Activated T-helper 17 cell treated with anti-CD3 and anti-CD28 coated beads, Interleukin-2, amount 50 U/mL, for 72 hours (primary cell): ENCODE measurements at regions not wholly inside any gene's neighbourhood (a gene's known extent, or its start where the extent isn't known, plus 50 kb on each side); places are given as distances from the start of the nearest gene placed in this dataset.
"Not testable (repeated sequence)": the region's sequence is repeated elsewhere in the genome, so short reads cannot be mapped to it uniquely, and the experiment has no call there.

Source experiments
- ATAC-seq: fragments of 150-1000 bp; cut with Tn5 transposase; replicated peaks from 2 replicates; pipeline ENCODE4 v1.10.0; 2021; ENCODE audit warnings: mild to moderate bottlenecking, moderate library complexity
- H3K27ac Mint-ChIP-seq: one replicate; pipeline ENCODE4 v1.8.0; 2022; ENCODE audit warnings: mixed read lengths
- H3K27me3 Mint-ChIP-seq: one replicate; pipeline ENCODE4 v1.8.0; 2022; ENCODE audit warnings: mixed read lengths
- H3K36me3 Mint-ChIP-seq: one replicate; pipeline ENCODE4 v1.8.0; 2022; ENCODE audit warnings: low read depth, mild to moderate bottlenecking, mixed read lengths
- H3K4me1 Mint-ChIP-seq: one replicate; pipeline ENCODE4 v1.8.0; 2022; ENCODE audit warnings: mixed read lengths
- H3K4me3 Mint-ChIP-seq: one replicate; pipeline ENCODE4 v1.8.0; 2022; ENCODE audit warnings: mild to moderate bottlenecking, mixed read lengths
- H3K9me3 Mint-ChIP-seq: one replicate; pipeline ENCODE4 v1.8.0; 2022; ENCODE audit warnings: mixed read lengths

- H3K9me3 Mint-ChIP-seq: peaks cover 17% of the 10 kb centered on the region
- no peak for ATAC-seq
- H3K4me1 Mint-ChIP-seq: no peaks in the 10 kb centered on the region
- H3K27me3 Mint-ChIP-seq: no peaks in the 10 kb centered on the region
- no peak overlapping the region for H3K27ac Mint-ChIP-seq
- H3K4me3 Mint-ChIP-seq: no peak overlapping the region
- H3K36me3 Mint-ChIP-seq: no peaks in the 10 kb centered on the region
Measured at GRCh38 chr3:166013073-166013679, 176.0 kb upstream of the BCHE start.

DNA sequence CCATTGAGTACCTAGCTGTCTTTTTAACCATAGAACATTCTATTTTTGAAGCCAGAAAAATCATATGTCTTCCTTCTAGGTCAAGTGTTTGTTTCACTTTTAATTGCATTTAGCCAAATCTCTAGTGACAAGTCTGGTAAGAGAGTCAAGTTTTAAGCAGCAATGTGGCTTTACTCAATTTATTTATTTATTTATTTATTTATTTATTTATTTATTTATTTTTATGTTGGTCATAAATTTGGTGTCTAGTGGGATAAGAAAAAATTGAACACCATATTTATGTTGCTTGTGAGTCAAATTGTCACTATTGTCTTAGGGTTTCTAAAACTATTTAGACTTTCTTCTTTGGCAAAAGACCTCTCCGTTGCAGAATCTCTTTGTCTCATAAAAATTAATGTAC, 174.5 kb upstream of the BCHE start:
- peaks cover 15% of the 10 kb centered on the region for H3K9me3 Mint-ChIP-seq
- no peak overlapping the region for H3K27ac Mint-ChIP-seq
- H3K36me3 Mint-ChIP-seq: no peaks in the 10 kb centered on the region
- no peaks in the 10 kb centered on the region for H3K27me3 Mint-ChIP-seq
- ATAC-seq: no peak
- H3K4me3 Mint-ChIP-seq: no peak overlapping the region
- H3K4me1 Mint-ChIP-seq: no peaks in the 10 kb centered on the region

- peaks cover 16% of the 10 kb centered on the region for H3K9me3 Mint-ChIP-seq
- no peaks in the 10 kb centered on the region for H3K36me3 Mint-ChIP-seq
- H3K4me3 Mint-ChIP-seq: no peak overlapping the region
- H3K27ac Mint-ChIP-seq: no peak overlapping the region
- H3K4me1 Mint-ChIP-seq: no peaks in the 10 kb centered on the region
- no peaks in the 10 kb centered on the region for H3K27me3 Mint-ChIP-seq
- no peak for ATAC-seq
Measured at GRCh38 chr3:166005126-166005525, 167.9 kb upstream of the BCHE start.

DNA sequence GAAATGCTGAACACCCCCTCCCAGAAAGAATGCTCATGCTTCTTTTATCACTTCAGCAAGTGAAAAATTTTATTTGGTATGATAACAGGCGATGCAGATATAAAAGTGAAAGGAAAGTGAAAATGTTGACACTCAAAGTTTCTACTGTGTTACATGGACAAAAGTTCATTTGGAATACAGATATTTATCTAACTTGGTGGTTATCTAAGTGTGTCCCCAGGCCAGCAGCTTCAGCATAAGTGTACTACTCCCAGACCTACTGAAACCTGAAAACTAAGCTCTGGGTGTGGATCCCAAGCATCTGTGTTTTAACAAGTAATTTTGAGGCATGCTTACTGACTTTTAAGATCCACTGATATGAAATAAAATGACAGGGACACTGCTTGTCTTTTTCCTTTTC, 157.1 kb upstream of the BCHE start:
- no peak for ATAC-seq
- Mint-ChIP-seq H3K4me1 (no peaks in the 10 kb centered on the region), H3K9me3 (no peaks in the 10 kb centered on the region), H3K4me3 (no peak overlapping the region), H3K27ac (no peak overlapping the region), H3K36me3 (no peaks in the 10 kb centered on the region), H3K27me3 (no peaks in the 10 kb centered on the region)

DNA sequence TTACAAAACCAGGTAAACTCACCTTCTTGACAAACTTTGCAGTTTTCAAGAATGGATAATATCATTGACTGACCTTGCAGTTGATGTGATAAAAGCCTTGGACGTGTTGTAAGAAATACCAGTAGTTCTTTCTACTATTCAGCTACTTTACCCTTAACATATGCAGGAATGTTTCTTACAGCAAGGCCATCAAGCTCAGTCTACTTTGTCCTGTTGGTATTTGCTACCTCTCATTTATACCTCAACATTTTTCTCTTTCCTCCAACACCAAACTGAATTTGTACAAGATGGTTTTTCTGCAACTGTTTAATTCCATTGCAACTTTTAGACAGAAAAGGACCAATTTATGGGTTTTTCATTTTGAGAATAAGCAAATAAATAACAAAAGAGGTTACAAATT, 147.4 kb upstream of the BCHE start:
- H3K36me3 Mint-ChIP-seq: no peaks in the 10 kb centered on the region
- no peaks in the 10 kb centered on the region for H3K4me1 Mint-ChIP-seq
- ATAC-seq: no peak
- H3K27ac Mint-ChIP-seq: no peak overlapping the region
- H3K27me3 Mint-ChIP-seq: no peaks in the 10 kb centered on the region
- peaks cover 7% of the 10 kb centered on the region for H3K9me3 Mint-ChIP-seq
- H3K4me3 Mint-ChIP-seq: no peak overlapping the region

DNA sequence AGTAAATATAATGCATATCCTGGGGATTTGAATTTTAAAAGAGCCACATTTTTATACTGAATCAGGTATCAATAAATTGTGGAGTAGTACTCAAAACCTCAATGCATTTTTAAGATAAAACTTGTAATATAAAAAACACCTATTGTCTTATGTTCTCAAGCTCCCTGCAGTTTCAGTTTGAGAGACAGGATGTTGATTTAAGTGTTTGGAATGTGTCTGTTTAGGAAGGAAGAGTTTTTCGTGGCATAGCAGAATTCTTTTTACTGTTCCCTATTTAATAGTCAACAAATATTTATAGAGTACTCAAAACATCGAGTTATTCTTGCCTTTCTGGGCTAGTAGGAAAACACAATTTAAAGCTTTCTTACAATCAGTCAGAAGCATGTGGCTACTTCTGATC, 146.1 kb upstream of the BCHE start:
- H3K36me3 Mint-ChIP-seq: no peaks in the 10 kb centered on the region
- no peak overlapping the region for H3K4me3 Mint-ChIP-seq
- ATAC-seq: no peak
- no peaks in the 10 kb centered on the region for H3K4me1 Mint-ChIP-seq
- no peak overlapping the region for H3K27ac Mint-ChIP-seq
- peaks cover 7% of the 10 kb centered on the region for H3K9me3 Mint-ChIP-seq
- no peaks in the 10 kb centered on the region for H3K27me3 Mint-ChIP-seq

- peaks cover 7% of the 10 kb centered on the region for H3K9me3 Mint-ChIP-seq
- no peaks in the 10 kb centered on the region for H3K4me1 Mint-ChIP-seq
- H3K27me3 Mint-ChIP-seq: no peaks in the 10 kb centered on the region
- no peak for ATAC-seq
- no peak overlapping the region for H3K27ac Mint-ChIP-seq
- no peaks in the 10 kb centered on the region for H3K36me3 Mint-ChIP-seq
- H3K4me3 Mint-ChIP-seq: no peak overlapping the region
Measured at GRCh38 chr3:165981318-165981717, 144.1 kb upstream of the BCHE start.

DNA sequence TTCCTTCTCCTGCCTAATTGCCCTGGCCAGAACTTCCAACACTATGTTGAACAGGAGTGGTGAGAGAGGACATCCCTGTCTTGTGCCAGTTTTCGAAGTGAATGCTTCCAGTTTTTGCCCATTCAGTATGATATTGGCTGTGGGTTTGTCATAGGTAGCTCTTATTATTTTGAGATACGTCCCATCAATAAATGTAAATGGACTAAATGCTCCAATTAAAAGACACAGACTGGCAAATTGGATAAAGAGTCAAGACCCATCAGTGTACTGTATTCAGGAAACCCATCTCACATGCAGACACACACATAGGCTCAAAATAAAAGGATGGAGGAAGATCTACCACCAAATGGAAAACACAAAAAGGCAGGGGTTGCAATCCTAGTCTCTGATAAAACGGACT, 123.6 kb upstream of the BCHE start:
- ATAC-seq, H3K27ac Mint-ChIP-seq, H3K4me1 Mint-ChIP-seq, H3K27me3 Mint-ChIP-seq, H3K4me3 Mint-ChIP-seq, H3K36me3 Mint-ChIP-seq, H3K9me3 Mint-ChIP-seq: not testable (repeated sequence)

GRCh38 chr3:165954171-165954570, 116.9 kb upstream of the BCHE start:
- H3K4me1 Mint-ChIP-seq: no peaks in the 10 kb centered on the region
- no peak overlapping the region for H3K27ac Mint-ChIP-seq
- no peaks in the 10 kb centered on the region for H3K27me3 Mint-ChIP-seq

DNA sequence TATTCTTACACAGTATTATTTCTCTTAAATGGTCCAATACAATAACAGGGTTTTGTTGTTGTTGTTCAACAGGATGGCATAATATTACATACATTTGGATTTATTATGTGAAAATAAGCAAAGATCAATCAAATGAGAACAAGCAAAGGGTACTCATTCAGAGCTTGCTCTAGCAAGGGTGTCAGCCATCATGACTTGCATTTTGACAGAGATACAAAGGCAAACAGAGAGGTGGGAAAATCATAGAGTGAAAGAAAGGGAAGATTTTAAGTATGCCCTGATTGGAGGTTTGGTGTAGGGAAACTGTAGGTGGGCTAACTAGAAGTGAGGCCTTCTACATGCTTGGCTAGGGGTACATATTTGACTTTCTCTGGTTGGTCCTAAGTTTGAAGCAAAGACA, 109.1 kb upstream of the BCHE start:
- no peaks in the 10 kb centered on the region for H3K9me3 Mint-ChIP-seq
- H3K4me3 Mint-ChIP-seq: no peak overlapping the region
- H3K27ac Mint-ChIP-seq: no peak overlapping the region
- no peak for ATAC-seq
- no peaks in the 10 kb centered on the region for H3K4me1 Mint-ChIP-seq
- no peaks in the 10 kb centered on the region for H3K27me3 Mint-ChIP-seq
- H3K36me3 Mint-ChIP-seq: no peaks in the 10 kb centered on the region

More at GRCh38 chr3:165954171-165954570, 116.9 kb upstream of the BCHE start:
- Mint-ChIP-seq H3K9me3 (peaks cover 16% of the 10 kb centered on the region), H3K36me3 (no peaks in the 10 kb centered on the region), H3K4me3 (no peak overlapping the region)
- ATAC-seq: no peak

- H3K9me3 Mint-ChIP-seq: peaks cover 4% of the 10 kb centered on the region
- no peaks in the 10 kb centered on the region for H3K27me3 Mint-ChIP-seq
- no peaks in the 10 kb centered on the region for H3K4me1 Mint-ChIP-seq
- H3K4me3 Mint-ChIP-seq: no peak overlapping the region
- no peaks in the 10 kb centered on the region for H3K36me3 Mint-ChIP-seq
- ATAC-seq: no peak
- H3K27ac Mint-ChIP-seq: no peak overlapping the region
Measured at GRCh38 chr3:165938986-165939540, 101.8 kb upstream of the BCHE start.

GRCh38 chr3:165936081-165936480, 98.9 kb upstream of the BCHE start:
- not testable (repeated sequence) for H3K4me1 Mint-ChIP-seq, H3K27ac Mint-ChIP-seq, H3K36me3 Mint-ChIP-seq, H3K4me3 Mint-ChIP-seq, ATAC-seq, H3K9me3 Mint-ChIP-seq, H3K27me3 Mint-ChIP-seq

DNA sequence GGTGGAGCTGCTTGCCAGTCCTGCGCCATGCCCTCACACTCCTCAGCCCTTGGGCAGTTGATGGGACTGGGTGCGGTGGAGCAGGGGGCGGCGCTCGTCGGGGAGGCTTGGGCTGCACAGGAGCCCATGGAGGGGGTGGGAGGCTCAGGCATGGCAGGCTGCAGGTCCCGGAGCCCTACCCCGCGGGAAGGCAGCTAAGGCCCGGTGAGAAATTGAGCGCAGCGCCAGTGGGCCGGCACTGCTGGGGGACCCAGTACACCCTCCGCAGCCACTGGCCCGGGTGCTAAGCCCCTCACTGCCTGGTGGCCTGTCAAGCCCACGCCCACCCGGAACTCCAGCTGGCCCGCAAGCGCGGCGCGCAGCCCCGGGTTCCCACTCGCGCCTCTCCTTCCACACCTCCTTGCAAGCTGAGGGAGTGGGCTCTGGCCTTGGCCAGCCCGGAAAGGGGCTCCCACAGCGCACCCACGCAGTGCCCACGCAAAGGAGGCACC, 87.1 kb upstream of the BCHE start:
- not testable (repeated sequence) for H3K36me3 Mint-ChIP-seq, H3K27ac Mint-ChIP-seq, H3K4me1 Mint-ChIP-seq, ATAC-seq, H3K9me3 Mint-ChIP-seq, H3K27me3 Mint-ChIP-seq, H3K4me3 Mint-ChIP-seq

DNA sequence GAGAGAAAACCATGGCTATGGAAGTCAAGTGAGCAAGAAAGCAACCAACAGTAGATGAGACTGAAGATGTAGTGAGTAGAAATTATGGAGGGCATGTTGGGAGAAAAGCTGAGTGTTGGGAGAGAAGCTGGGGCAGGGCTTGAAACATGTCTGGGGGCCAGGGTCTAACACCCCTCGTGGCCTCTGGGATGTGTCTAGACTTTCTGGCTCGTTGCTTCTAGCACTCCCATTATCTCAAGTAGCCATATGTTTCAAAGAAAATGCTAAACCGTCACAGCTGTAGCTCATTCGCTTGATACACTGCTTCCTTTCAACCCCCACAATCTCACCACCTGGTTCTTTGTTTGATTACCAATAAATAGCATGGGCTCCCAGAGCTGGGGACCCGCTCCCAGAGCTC, 83.8 kb upstream of the BCHE start:
- Mint-ChIP-seq H3K27ac (no peak overlapping the region), H3K4me3 (no peak overlapping the region), H3K27me3 (no peaks in the 10 kb centered on the region), H3K9me3 (peaks cover 10% of the 10 kb centered on the region), H3K4me1 (no peaks in the 10 kb centered on the region), H3K36me3 (no peaks in the 10 kb centered on the region)
- no peak for ATAC-seq

DNA sequence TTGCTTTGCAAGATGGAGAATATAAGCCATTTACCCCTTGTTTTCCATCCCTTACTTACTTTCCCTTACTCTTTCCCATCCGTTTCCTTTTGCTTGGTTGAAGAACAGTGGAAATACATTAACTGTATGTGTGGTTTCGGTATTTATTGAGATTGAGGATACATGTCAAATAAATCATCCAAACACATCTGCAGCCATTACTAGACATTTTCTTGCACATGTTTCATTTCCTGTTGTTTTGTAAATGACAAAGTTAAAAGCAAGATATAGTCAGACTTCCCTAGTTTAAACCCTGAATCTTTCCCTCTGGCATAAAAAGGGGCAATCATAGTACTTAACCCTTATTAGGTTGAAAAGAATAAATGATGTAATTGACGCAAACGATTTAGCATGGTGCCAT, 82.1 kb upstream of the BCHE start:
- Mint-ChIP-seq H3K4me1 (no peaks in the 10 kb centered on the region), H3K9me3 (peaks cover 8% of the 10 kb centered on the region), H3K27me3 (no peaks in the 10 kb centered on the region), H3K36me3 (no peaks in the 10 kb centered on the region), H3K4me3 (no peak overlapping the region), H3K27ac (no peak overlapping the region)
- ATAC-seq: no peak

DNA sequence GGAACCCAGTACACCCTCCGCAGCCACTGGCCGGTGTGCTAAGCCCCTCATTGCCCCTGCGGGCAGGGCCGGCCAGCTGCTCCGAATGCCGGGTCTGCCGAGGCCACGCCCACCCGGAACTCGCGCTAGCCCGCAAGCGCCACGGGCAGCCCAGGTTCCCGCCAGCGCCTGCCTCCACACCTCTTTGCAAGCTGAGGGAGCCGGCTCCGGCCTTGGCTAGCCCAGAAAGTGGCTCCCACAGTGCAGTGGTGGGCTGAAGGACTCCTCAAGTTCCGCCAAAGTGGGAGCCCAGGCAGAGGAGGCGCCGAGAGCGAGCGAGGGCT, 81.4 kb upstream of the BCHE start:
- H3K9me3 Mint-ChIP-seq: peaks cover 8% of the 10 kb centered on the region

More for the DNA sequence above, 81.4 kb upstream of the BCHE start:
- H3K36me3 Mint-ChIP-seq: no peaks in the 10 kb centered on the region
- H3K4me1 Mint-ChIP-seq: no peaks in the 10 kb centered on the region
- no peak overlapping the region for H3K27ac Mint-ChIP-seq
- no peaks in the 10 kb centered on the region for H3K27me3 Mint-ChIP-seq
- no peak overlapping the region for H3K4me3 Mint-ChIP-seq
- ATAC-seq: no peak
